Neural cell (in vitro differentiated cells): ENCODE measurements at regions not wholly inside any gene's neighbourhood (a gene's known extent, or its start where the extent isn't known, plus 50 kb on each side); places are given as distances from the start of the nearest gene placed in this dataset.

Experiments
- H2AFZ ChIP-seq: fragments of 200-600, 300-800 bp; sonication (generic), shearing (Covaris generic); 2 replicates; pipeline ENCODE4 v1.6.0; 2014; ENCODE audit warnings: low read depth, mild to moderate bottlenecking, antibody characterized with exemption, low read length, moderate library complexity
- H3F3A ChIP-seq: fragments of 200-600 bp; shearing (Covaris generic); 2 replicates; pipeline ENCODE4 v1.6.1; 2016; ENCODE audit warnings: mild to moderate bottlenecking, moderate library complexity, mixed read lengths, antibody characterized with exemption, low read length; ENCODE audit not compliant: insufficient read depth, poor library complexity, severe bottlenecking
- H3K27ac ChIP-seq: fragments of 200-600, 300-800 bp; sonication (generic), shearing (Covaris generic); 2 replicates; pipeline ENCODE4 v1.5.1; 2014; ENCODE audit warnings: mild to moderate bottlenecking, low read length, moderate library complexity
- H3K27me3 ChIP-seq: fragments of 300-800, 200-600 bp; sonication (generic), shearing (Covaris generic); 2 replicates; pipeline ENCODE4 v1.6.0; 2014; ENCODE audit warnings: mild to moderate bottlenecking, low read depth, low read length, moderate library complexity; ENCODE audit not compliant: insufficient read depth
- H3K36me3 ChIP-seq: fragments of 300-800, 200-600 bp; sonication (generic), shearing (Covaris generic); 2 replicates; pipeline ENCODE4 v1.5.1; 2014; ENCODE audit warnings: mild to moderate bottlenecking, antibody characterized with exemption, low read length, moderate library complexity; ENCODE audit not compliant: insufficient read depth
- H3K4me2 ChIP-seq: fragments of 300-800, 200-600 bp; sonication (generic), shearing (Covaris generic); 2 replicates; pipeline ENCODE4 v1.6.0; 2014; ENCODE audit warnings: mild to moderate bottlenecking, low read length
- H3K4me3 ChIP-seq: fragments of 300-800, 200-600 bp; sonication (generic), shearing (Covaris generic); 2 replicates; pipeline ENCODE4 v1.5.1; 2014; ENCODE audit warnings: mild to moderate bottlenecking, low read length, moderate library complexity
- H3K79me2 ChIP-seq: fragments of 200-600 bp; shearing (Covaris generic); replicated peaks from 2 replicates; pipeline ENCODE4 v1.6.0; 2014; ENCODE audit warnings: mild to moderate bottlenecking, low read length, moderate library complexity; ENCODE audit not compliant: insufficient read depth
- H3K9ac ChIP-seq: fragments of 300-800, 200-600 bp; sonication (generic), shearing (Covaris generic); 2 replicates; pipeline ENCODE4 v1.6.1; 2016; ENCODE audit warnings: mild to moderate bottlenecking, low read length, mixed read lengths
- H3K9me2 ChIP-seq: fragments of 200-600 bp; shearing (Covaris generic); 2 replicates; pipeline ENCODE4 v1.6.1; 2016; ENCODE audit warnings: mild to moderate bottlenecking, low read length, mixed read lengths; ENCODE audit not compliant: insufficient read depth
- H3K9me3 ChIP-seq: fragments of 200-600, 300-800 bp; sonication (generic), shearing (Covaris generic); 2 replicates; pipeline ENCODE4 v1.6.1; 2016; ENCODE audit warnings: mild to moderate bottlenecking, mixed run types, low read length, moderate library complexity, mixed read lengths
- H4K20me1 ChIP-seq: fragments of 200-600 bp; shearing (Covaris generic); 2 replicates; pipeline ENCODE4 v1.6.1; 2016; ENCODE audit warnings: mild to moderate bottlenecking, mixed run types; ENCODE audit not compliant: insufficient read depth
- EP300 ChIP-seq: fragments of 450-650 bp; conservative IDR thresholded peaks from 2 replicates; pipeline ENCODE4 v1.6.1; 2014; ENCODE audit warnings: antibody characterized with exemption, mild to moderate bottlenecking, moderate library complexity; ENCODE audit not compliant: poor library complexity, severe bottlenecking
- EZH2 ChIP-seq: fragments of 200-600, 300-800 bp; shearing (Covaris generic), sonication (generic); IDR thresholded peaks from 2 replicates; pipeline ENCODE4 v1.6.1; 2014; ENCODE audit warnings: antibody characterized with exemption, low read length, borderline replicate concordance, mild to moderate bottlenecking; ENCODE audit not compliant: insufficient read depth, poor library complexity, severe bottlenecking
- MXI1 ChIP-seq: fragments of 450-650 bp; conservative IDR thresholded peaks from 2 replicates; pipeline ENCODE4 v1.6.1; 2014; ENCODE audit warnings: antibody characterized with exemption, mild to moderate bottlenecking; ENCODE audit not compliant: poor library complexity, severe bottlenecking
- POLR2AphosphoS5 ChIP-seq: IDR thresholded peaks from 2 replicates; pipeline ENCODE4 v1.6.1; 2012
- RAD21 ChIP-seq: fragments of 450-650 bp; conservative IDR thresholded peaks from 2 replicates; pipeline ENCODE4 v1.6.1; 2014; ENCODE audit warnings: antibody characterized with exemption, mild to moderate bottlenecking, moderate library complexity
- SMC3 ChIP-seq: fragments of 450-650 bp; conservative IDR thresholded peaks from 2 replicates; pipeline ENCODE4 v1.6.1; 2014; ENCODE audit warnings: antibody characterized with exemption, mild to moderate bottlenecking, moderate library complexity; ENCODE audit not compliant: poor library complexity
- TAF1 ChIP-seq: IDR thresholded peaks from 2 replicates; pipeline ENCODE4 v1.6.1; 2012; ENCODE audit warnings: low read depth
- TF ChIP-seq, protein P1 (sequence below): fragments of 450-650 bp; IDR thresholded peaks from 2 replicates; pipeline ENCODE4 v1.5.1; 2014; ENCODE audit warnings: antibody characterized with exemption, mild to moderate bottlenecking, moderate library complexity; ENCODE audit not compliant: poor library complexity, severe bottlenecking
- TF ChIP-seq, protein P2 (sequence below): IDR thresholded peaks from 2 replicates; pipeline ENCODE4 v1.6.1; 2012; ENCODE audit warnings: borderline replicate concordance

DNA sequence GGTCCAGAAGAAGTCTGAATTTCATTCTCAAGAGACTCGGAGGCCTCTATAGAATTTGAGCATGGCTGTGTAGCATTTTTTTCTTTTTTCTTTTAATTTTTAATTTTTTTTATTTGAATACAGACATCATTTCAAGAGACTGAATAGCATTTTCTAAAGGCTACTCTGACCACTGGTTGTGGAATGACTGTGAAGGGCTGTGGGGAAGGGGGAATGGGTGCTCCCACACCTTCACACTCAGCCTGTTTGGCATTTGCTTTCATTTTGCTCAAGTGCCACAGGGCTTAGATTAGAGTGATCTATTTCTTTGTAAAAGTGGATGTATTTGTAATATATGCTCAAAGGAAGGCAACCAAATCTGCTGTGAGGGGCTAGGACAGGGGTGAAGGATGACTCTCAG lies 142.0 kb upstream of the SPOPL start:
- Histone ChIP-seq H3K9me3 (no peaks in the 10 kb centered on the region), H3K79me2 (no peaks in the 10 kb centered on the region), H2AFZ (no peak overlapping the region), H3K36me3 (no peaks in the 10 kb centered on the region), H3K27ac (no peak overlapping the region), H3K27me3 (no peaks in the 10 kb centered on the region), H3K4me3 (no peak overlapping the region), H3K4me2 (no peak overlapping the region), H3F3A (no peaks in the 10 kb centered on the region), H3K9ac (no peak overlapping the region), H3K9me2 (no peaks in the 10 kb centered on the region), H4K20me1 (no peaks in the 10 kb centered on the region)
- TF ChIP-seq MXI1 (no peak), EP300 (no peak)

DNA sequence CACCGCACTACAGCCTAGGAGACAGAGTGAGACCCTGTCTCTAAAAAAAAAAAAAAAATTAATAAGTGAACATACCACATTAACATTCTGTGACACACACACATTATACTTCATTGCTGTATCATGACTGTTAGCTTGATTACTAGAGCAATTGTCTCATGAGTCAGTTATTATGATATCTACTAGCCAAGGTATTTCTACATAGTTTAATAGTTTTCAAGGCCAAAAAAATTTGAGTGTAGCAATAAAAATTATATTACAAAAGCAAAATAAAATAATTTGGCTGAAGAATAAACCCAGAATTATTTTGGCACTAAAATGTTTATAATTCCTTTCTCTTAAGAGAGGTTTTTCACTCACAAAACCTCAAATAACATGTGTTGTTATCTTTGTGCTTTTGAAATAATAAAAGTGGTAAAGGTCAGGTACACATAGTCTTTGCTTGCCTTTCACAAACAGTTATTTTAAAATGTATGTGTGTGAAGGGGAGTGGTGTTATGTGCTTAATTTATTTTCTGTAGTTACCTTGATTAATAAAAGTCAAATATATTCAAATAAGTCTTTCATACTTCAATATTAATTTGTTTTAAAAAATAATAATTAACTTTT lies 136.9 kb upstream of the SPOPL start:
- Histone ChIP-seq H3K4me3 (no peak overlapping the region), H3K27me3 (no peaks in the 10 kb centered on the region), H4K20me1 (no peaks in the 10 kb centered on the region), H3K9me2 (no peaks in the 10 kb centered on the region), H3K9ac (no peak overlapping the region), H2AFZ (no peak overlapping the region), H3K36me3 (no peaks in the 10 kb centered on the region), H3K9me3 (no peaks in the 10 kb centered on the region), H3K4me2 (no peak overlapping the region), H3F3A (no peaks in the 10 kb centered on the region), H3K27ac (no peak overlapping the region), H3K79me2 (no peaks in the 10 kb centered on the region)
- TF ChIP-seq EZH2 (no peak), RAD21 (no peak), MXI1 (no peak), EP300 (no peak), SMC3 (no peak), TAF1 (no peak), POLR2AphosphoS5 (no peak)
- TF ChIP-seq, protein P1, sequence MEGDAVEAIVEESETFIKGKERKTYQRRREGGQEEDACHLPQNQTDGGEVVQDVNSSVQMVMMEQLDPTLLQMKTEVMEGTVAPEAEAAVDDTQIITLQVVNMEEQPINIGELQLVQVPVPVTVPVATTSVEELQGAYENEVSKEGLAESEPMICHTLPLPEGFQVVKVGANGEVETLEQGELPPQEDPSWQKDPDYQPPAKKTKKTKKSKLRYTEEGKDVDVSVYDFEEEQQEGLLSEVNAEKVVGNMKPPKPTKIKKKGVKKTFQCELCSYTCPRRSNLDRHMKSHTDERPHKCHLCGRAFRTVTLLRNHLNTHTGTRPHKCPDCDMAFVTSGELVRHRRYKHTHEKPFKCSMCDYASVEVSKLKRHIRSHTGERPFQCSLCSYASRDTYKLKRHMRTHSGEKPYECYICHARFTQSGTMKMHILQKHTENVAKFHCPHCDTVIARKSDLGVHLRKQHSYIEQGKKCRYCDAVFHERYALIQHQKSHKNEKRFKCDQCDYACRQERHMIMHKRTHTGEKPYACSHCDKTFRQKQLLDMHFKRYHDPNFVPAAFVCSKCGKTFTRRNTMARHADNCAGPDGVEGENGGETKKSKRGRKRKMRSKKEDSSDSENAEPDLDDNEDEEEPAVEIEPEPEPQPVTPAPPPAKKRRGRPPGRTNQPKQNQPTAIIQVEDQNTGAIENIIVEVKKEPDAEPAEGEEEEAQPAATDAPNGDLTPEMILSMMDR = no peak
- TF ChIP-seq, protein P2, sequence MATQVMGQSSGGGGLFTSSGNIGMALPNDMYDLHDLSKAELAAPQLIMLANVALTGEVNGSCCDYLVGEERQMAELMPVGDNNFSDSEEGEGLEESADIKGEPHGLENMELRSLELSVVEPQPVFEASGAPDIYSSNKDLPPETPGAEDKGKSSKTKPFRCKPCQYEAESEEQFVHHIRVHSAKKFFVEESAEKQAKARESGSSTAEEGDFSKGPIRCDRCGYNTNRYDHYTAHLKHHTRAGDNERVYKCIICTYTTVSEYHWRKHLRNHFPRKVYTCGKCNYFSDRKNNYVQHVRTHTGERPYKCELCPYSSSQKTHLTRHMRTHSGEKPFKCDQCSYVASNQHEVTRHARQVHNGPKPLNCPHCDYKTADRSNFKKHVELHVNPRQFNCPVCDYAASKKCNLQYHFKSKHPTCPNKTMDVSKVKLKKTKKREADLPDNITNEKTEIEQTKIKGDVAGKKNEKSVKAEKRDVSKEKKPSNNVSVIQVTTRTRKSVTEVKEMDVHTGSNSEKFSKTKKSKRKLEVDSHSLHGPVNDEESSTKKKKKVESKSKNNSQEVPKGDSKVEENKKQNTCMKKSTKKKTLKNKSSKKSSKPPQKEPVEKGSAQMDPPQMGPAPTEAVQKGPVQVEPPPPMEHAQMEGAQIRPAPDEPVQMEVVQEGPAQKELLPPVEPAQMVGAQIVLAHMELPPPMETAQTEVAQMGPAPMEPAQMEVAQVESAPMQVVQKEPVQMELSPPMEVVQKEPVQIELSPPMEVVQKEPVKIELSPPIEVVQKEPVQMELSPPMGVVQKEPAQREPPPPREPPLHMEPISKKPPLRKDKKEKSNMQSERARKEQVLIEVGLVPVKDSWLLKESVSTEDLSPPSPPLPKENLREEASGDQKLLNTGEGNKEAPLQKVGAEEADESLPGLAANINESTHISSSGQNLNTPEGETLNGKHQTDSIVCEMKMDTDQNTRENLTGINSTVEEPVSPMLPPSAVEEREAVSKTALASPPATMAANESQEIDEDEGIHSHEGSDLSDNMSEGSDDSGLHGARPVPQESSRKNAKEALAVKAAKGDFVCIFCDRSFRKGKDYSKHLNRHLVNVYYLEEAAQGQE = no peak

DNA sequence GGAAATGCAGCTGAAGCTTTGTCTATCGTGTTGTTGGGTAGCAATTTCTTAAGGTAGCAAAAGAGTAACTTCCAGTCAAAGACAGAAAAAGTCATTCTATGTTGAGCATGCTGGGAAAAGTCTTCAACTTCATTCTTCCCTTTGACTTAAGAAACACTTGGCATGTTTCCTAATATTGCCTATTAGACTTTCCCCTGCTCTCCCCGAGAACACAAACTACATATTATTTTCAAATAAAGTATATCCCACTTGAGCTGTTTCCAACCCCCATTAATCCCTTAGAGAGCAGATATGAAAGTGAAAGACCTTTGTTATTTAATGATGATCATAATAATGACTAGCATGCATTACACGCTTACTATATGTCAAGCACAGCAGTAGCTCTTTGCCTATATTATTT lies 136.0 kb upstream of the SPOPL start:
- Histone ChIP-seq H2AFZ (no peak overlapping the region), H3K9ac (no peak overlapping the region), H3K9me2 (no peaks in the 10 kb centered on the region), H3K27ac (no peak overlapping the region), H3K79me2 (no peaks in the 10 kb centered on the region), H3K4me3 (no peak overlapping the region), H4K20me1 (no peaks in the 10 kb centered on the region), H3K4me2 (no peak overlapping the region), H3K27me3 (no peaks in the 10 kb centered on the region), H3K9me3 (no peaks in the 10 kb centered on the region), H3K36me3 (no peaks in the 10 kb centered on the region), H3F3A (no peaks in the 10 kb centered on the region)
- TF ChIP-seq, protein P2 = no peak
- TF ChIP-seq TAF1 (no peak), EP300 (no peak), MXI1 (no peak), POLR2AphosphoS5 (no peak), RAD21 (no peak)
- TF ChIP-seq, protein P1 = no peak
